GM19438 (cell line): ENCODE measurements at regions not wholly inside any gene's neighbourhood (a gene's known extent, or its start where the extent isn't known, plus 50 kb on each side); places are given as distances from the start of the nearest gene placed in this dataset.
"Not testable (repeated sequence)": the region's sequence is repeated elsewhere in the genome, so short reads cannot be mapped to it uniquely, and the experiment has no call there.

Source experiments
- ATAC-seq: cut with Tn5 transposase; IDR thresholded peaks from one replicate; pipeline ENCODE4 v1.9.1; 2021; ENCODE audit warnings: low read depth; ENCODE audit not compliant: unreplicated experiment

GRCh38 chr14:22370084-22370847, 218.8 kb downstream of the DAD1 start:
- no peak for ATAC-seq

- no peak for ATAC-seq
Measured at GRCh38 chr14:22358726-22359125, 230.3 kb downstream of the DAD1 start.

- ATAC-seq: not testable (repeated sequence)
Measured at GRCh38 chr14:22349281-22349680, 239.7 kb downstream of the DAD1 start.

- ATAC-seq: no peak
Measured at GRCh38 chr14:22344673-22345072, 244.4 kb downstream of the DAD1 start.

GRCh38 chr14:22344209-22344608, 244.8 kb downstream of the DAD1 start:
- ATAC-seq: not testable (repeated sequence)

GRCh38 chr14:22341049-22341448, 248.0 kb downstream of the DAD1 start:
- ATAC-seq: no peak

GRCh38 chr14:22338917-22339715, 249.9 kb downstream of the DAD1 start:
- no peak for ATAC-seq

- no peak for ATAC-seq
Measured at GRCh38 chr14:22338381-22338780, 250.6 kb downstream of the DAD1 start.

- no peak for ATAC-seq
Measured at GRCh38 chr14:22337938-22338337, 251.1 kb downstream of the DAD1 start.

GRCh38 chr14:22337521-22337920, 251.5 kb downstream of the DAD1 start:
- no peak for ATAC-seq

GRCh38 chr14:22336031-22336430, 253.0 kb downstream of the DAD1 start:
- ATAC-seq: no peak

- ATAC-seq: no peak
Measured at GRCh38 chr14:22334627-22335026, 254.4 kb downstream of the DAD1 start.

- ATAC-seq: no peak
Measured at GRCh38 chr14:22334275-22334577, 254.8 kb downstream of the DAD1 start.

GRCh38 chr14:22333422-22334274, 255.4 kb downstream of the DAD1 start:
- ATAC-seq: no peak

GRCh38 chr14:22332686-22333421, 256.2 kb downstream of the DAD1 start:
- no peak for ATAC-seq

- ATAC-seq: no peak
Measured at GRCh38 chr14:22329371-22329770, 259.7 kb downstream of the DAD1 start.

GRCh38 chr14:22325676-22326400, 263.2 kb downstream of the DAD1 start:
- ATAC-seq: no peak

- no peak for ATAC-seq
Measured at GRCh38 chr14:22320362-22320750, 268.7 kb downstream of the DAD1 start.

- ATAC-seq: no peak
Measured at GRCh38 chr14:22319526-22320361, 269.3 kb downstream of the DAD1 start.
